HG03196 (cell line): ENCODE measurements at regions not wholly inside any gene's neighbourhood (a gene's known extent, or its start where the extent isn't known, plus 50 kb on each side); places are given as distances from the start of the nearest gene placed in this dataset.
"Not testable (repeated sequence)": the region's sequence is repeated elsewhere in the genome, so short reads cannot be mapped to it uniquely, and the experiment has no call there.

ENCODE experiments used
- ATAC-seq: cut with Tn5 transposase; IDR thresholded peaks from one replicate; pipeline ENCODE4 v1.9.1; 2021; ENCODE audit not compliant: unreplicated experiment

DNA sequence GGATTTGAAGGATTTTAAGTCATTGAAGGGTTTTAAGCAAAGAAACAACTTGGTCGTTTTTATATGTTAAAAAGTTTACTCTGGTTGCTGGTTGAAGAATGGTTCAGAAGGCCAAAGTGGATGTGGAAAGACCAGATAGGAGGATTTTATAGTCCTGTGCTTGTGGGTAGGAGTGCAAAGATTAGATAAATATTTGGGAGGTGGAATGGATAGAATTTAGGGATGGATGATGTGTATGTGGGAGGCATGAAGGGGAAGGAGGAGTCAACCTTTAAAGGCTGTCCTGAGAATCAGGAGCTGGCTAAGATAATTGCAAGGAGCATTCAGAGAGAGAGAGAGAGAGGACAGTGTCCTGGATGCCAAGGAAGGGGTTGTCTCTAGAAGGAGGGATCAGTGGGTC is 190.1 kb upstream of the SPRED2 start:
- ATAC-seq = no peak

GRCh38 chr2:65620524-65620923 is 188.1 kb upstream of the SPRED2 start:
- ATAC-seq = no peak

GRCh38 chr2:65620026-65620425 is 187.6 kb upstream of the SPRED2 start:
- ATAC-seq = no peak

DNA sequence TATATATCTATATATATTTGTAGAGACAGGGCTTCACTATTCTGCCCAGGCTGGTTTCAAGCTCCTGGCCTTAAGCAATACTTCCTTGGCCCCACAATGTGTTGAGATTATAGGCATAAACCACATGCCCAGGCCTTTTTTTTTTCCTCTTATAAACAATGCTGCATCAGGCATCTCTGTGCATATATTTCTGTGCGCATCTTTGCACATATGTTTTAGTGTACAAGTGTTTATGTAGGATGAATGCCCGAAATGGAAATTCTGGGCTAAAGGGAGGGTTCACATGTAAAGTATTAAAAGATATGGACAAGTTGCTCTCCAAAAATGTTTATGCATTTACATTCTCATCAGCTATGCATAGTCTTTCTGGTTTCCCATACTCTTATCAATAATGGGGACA is 183.2 kb upstream of the SPRED2 start:
- no peak for ATAC-seq

DNA sequence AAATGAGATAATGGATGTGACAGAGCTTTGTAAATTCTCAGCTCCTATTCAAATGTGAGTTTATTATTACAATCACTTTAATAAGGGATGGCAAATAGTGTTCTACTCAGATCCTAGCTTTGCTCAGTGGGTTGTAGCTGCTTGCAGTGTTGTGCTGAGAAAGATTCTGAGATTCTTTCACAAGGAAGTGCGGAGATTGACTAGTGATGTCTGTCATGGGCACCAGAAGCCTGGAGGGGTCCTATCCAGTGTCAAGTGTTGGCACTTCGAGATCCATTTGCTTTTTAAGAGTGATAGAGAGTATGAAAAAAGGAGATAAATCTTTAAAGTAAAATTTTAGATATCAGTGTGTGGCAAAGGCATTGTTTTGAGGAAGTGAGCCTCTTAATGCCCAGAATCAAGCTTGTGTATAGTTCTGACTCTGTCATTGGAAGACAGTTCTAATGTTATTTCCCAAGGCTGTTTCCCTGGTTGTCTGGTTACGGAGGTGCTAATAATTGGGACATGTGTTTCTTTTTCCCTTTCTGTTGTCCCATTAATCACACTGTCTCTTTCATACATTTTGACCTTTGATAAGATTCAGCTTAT is 181.7 kb upstream of the SPRED2 start:
- no peak for ATAC-seq

DNA sequence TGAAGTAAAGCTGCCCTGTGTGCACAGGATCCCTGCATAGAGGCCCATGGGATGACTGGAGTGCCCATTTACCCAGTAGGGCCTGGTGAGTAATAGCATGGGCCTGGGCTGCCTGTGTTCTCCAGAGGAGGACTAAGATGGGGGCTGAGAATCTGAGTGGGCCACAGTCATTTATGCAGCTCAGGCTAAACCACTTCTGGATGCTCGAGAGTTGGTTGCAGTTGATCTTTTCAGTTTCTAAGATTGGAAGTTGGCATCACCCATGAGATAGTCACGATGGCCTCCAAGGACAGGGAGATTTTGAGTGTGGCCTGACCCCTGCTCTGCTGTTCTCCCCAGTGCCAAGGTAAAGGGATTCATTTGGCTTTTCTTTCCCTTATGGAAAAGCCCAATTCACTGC is 179.1 kb upstream of the SPRED2 start:
- no peak for ATAC-seq

DNA sequence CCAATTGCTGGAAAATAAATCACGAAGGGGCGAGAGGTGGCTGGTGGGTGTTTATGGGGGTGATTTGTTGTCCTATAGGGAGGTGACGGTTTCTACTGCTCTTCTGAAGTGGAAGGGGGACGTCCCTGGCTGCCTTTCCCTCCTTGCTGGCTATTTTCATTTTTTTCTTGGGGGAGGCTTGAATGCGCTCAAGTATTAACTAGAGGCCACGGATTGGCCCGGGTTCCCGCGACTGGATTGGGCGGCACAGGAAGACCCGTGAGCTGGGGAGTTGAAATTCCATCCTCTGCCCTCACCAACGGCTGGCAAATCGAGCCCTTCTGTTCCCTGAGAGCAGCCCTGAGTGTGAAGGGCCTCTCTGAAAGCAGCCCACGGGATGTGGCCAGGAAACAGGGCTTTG is 176.5 kb upstream of the SPRED2 start:
- ATAC-seq = no peak

DNA sequence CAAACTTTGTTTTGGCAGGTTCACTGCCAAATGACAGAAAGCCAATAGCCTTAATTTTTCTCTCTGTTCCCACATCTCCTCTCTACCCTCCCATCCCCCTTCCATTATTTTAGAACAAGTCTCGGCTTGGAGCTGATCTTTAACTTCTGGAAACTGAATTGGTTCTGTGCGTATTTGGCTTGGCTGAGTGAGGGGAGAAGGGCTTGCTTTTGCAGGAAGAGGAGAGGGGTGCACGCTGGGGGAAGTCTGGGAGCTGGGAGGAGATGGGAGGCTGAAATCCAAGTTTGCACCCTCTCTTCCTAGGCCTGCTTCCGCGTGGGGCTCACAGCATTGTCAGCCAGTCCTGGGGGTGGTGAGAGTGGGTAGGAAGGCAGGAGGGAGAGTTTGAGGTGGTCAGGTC is 176.1 kb upstream of the SPRED2 start:
- no peak for ATAC-seq

DNA sequence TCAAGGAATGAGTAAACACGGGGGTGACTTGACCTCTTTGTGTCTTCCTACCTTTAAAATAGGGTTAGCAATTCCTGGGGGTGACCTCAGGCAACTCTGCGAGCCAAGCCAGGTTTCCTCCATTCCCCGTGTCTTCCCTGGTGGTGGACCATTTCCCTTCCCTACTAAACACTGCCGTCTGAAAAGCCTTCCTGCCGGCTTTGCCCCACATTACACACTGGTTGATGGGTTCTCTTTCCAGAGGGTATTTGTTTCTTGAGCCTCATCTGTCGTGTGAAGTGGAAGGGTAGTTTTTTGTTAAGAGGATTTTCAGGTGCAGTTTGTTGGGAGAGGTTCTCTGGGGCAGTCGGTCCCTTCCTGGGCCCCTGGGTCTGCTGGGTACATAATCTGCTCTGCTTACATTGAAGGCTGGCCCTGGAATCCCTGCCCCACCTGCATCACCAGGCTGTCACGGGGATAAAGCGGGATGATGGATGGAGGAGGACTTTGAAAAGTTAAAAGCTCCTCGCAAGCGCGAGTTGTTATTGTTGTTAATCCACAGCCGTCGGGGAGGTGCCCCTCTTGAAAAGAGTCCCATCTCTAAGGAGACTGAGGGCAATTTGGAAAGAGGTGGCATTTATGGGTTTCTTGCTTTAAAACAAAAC is 175.4 kb upstream of the SPRED2 start:
- ATAC-seq = no peak

DNA sequence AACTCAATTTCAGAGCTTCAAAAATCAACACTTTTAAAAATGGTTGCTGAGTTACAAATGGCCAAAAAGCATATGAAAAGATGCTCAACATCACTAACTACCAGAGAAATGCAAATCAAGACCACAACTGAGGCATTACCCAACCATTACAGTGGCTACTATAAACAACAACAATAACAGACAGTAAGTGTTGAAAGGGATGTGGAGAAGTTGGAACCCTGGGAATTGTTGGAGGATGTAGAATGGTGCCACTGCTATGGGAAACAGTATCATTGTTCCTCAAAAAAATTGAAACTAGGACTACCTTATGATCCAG is 173.3 kb upstream of the SPRED2 start:
- no peak for ATAC-seq

DNA sequence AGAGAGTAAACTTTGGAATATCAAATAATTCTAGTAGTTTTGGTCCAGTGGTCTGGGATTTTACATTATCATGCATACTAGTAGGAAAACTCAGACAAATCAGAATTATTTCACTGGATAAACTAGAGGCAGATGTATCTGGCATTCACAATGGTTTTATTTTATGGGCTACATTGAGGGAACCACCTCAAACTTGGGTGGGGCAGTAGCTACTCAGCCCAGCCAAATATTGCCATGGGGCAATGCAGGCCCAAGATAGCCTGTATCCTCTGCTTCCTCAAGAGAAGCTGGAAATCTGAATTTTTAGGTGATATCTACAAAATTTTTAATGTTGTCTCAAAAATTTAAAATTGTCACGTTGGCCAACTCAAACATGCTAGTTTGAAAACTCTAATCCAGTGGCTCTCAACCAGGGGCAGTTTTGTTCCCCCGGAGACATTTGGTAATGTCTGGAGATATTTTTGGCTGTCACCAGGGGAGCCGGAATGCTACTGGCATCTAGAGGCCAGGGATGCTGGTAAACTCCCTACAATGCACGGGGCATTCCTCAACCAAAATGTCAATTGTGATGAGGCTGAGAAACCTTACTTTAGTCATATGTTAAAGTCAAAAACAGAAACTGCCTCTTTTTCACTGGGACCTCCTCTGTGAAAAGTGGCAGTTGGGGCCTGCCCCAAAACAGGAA is 172.8 kb upstream of the SPRED2 start:
- no peak for ATAC-seq

- ATAC-seq = no peak
Measured at GRCh38 chr2:65604246-65604645, 171.8 kb upstream of the SPRED2 start.

GRCh38 chr2:65602603-65603235 is 170.3 kb upstream of the SPRED2 start:
- ATAC-seq = no peak

DNA sequence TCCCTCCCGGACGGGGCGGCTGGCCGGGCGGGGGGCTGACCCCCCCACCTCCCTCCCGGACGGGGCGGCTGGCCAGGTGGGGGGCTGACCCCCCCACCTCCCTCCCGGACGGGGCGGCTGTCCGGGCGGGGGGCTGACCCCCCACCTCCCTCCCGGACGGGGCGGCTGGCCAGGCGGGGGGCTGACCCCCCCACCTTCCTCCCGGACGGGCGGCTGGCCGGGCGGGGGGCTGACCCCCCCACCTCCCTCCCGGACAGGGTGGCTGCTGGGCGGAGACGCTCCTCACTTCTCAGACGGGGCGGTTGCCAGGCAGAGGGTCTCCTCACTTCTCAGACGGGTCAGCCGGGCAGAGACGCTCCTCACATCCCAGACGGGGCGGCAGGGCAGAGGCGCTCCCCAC is 168.5 kb upstream of the SPRED2 start:
- not testable (repeated sequence) for ATAC-seq

- ATAC-seq = not testable (repeated sequence)
Measured at GRCh38 chr2:65600351-65600750, 168.0 kb upstream of the SPRED2 start.

DNA sequence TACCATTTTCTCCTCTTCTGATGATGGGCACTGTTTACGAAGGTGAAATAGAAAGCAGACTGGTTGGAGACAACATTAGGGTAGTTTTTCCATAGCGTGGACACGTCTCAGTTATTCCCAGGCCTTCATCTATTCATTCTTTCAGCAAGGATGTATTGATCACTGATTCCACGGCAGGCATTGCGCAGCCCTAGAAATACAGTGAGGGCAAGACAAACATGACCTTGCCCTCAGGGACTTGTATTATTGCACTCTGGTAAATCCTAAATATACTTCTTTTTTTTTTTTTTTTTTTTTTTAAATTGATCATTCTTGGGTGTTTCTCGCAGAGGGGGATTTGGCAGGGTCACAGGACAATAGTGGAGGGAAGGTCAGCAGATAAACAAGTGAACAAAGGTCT is 167.3 kb upstream of the SPRED2 start:
- no peak for ATAC-seq

DNA sequence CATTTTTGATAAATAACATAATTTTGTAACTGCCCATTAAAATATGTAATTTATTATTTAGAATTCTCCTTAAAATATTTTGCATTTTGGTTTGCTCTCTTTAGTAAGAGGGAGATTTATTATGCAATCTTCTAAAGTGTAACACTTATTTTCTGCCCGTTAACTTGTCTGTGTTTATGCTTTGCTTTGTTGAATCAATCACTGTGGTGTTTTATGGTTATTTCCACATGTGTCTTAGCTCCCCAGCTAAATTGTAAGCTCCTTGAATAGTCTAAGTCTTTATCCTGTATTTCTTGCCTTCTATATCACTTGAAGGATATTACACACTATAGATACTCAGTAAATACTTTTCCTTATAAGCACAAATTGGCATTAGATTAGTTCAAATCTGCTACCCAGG is 166.6 kb upstream of the SPRED2 start:
- ATAC-seq = no peak

DNA sequence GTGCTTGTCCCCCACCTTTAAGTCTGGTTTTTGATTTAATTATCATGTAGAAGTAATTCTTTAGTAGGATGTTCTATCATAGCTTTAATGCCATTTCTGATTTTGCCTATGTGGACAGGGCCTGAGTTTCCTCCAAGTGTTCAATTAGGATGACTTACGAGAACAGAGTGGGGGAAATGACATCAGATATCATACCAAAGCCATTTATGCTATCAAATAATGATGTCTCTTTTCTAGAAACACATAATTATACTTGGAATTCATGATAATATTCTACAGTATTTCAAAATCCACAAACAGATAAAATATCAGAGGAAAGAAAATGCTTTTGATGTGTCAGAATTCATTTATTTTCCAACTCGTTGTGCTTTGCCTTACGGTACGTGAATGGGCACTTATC is 165.9 kb upstream of the SPRED2 start:
- no peak for ATAC-seq

DNA sequence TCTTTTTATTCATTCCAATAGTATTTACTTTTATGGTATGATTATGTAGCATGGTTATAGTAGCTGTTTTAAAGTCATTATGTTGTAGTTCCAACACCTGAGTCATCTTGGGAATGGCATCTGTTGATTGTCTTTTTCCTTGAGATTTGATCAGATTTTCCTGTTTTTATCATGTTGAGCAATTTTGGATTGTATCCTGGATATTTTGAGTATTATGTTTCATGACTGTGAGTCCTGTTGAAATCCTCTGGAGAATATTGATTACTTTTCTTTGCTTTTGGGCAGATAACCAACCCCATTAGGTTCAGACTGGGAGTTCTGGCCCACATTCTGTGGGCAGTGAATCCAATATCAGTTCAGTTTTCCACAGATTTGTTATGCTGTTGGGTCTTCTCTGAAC is 163.2 kb upstream of the SPRED2 start:
- ATAC-seq = no peak

DNA sequence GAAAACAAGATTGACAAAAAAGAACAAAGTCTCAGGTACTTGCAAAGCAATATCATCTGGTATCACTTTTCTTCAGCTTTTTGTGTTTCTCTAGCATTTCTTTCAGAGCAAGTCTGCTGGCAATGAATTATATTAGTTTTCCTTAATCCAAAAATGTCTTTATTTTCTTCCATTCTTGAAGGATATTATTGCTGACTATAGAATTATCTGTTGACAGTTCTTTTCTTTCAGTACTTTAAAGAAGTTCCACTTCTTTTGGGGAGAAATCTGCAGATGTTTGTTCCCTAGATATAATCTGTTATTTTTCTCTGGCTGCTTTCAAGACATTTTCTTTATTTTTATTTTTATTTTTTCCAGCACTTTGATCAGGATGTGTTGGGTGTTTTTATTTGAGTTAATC is 161.8 kb upstream of the SPRED2 start:
- no peak for ATAC-seq

DNA sequence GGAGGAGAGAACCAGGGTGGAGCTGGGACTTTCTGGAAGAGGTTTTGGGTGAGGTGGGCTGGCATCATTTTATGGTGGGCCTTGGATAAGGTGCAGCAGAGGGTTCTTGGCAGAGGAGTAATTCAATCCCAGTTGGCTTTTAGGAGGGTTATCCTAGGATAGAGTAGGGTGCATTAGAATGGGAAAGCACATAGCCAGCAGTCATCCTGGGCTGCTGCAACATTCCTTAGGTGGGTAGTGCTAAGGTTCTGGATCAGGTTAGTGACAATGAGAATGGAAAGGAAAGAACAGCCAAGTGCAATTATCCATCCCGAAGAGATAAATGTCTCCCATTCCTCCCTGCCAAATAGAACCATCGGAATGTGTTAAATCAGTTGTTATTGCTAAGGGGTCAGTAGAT is 157.3 kb upstream of the SPRED2 start:
- ATAC-seq = no peak

- ATAC-seq = no peak
Measured at GRCh38 chr2:65587779-65588178, 155.4 kb upstream of the SPRED2 start.
